Endothelial cell of umbilical vein (primary cell): ENCODE measurements at regions not wholly inside any gene's neighbourhood (a gene's known extent, or its start where the extent isn't known, plus 50 kb on each side); places are given as distances from the start of the nearest gene placed in this dataset.

ENCODE experiments used
- BruUV-seq: library from RNA; stranded (reverse); fragments of 400-500 nt; replicated peaks from 2 replicates; lab custom pipeline; 2021; lab: Mats Ljungman, UMichigan
- CTCF ChIA-PET: fragments of 300-600, 350-600 bp; sonication (Branson Sonifier 250); formaldehyde crosslinking; loops from one replicate; lab custom pipeline; 2021; ENCODE audit warnings: antibody characterized with exemption, inconsistent platforms; lab: Charles Lee
- POLR2A ChIA-PET: fragments of 300-600, 350-600 bp; sonication (Branson Sonifier 250); formaldehyde crosslinking; loops from one replicate; lab custom pipeline; 2021; ENCODE audit warnings: antibody characterized with exemption, inconsistent platforms; lab: Charles Lee
- DNase-seq: peaks from one replicate; pipeline ENCODE4 v3.0.0-alpha.2; 2011; ENCODE audit warnings: low read depth, low spot score
- FAIRE-seq: peaks from 2 replicates; lab custom pipeline; 2011; peaks lifted over from hg19 to GRCh38; lab: Jason Lieb, UNC
- H2AFZ ChIP-seq: 2 replicates; pipeline ENCODE4 v1.6.0; 2012; ENCODE audit warnings: low read depth, low read length, control low read depth, inconsistent platforms
- H3K27ac ChIP-seq: 2 replicates; pipeline ENCODE4 v1.5.1; 2011; ENCODE audit warnings: low read depth, mild to moderate bottlenecking, control low read depth, low read length, moderate library complexity; ENCODE audit not compliant: insufficient read depth
- H3K27me3 ChIP-seq, 2 experiments: 2 replicates each; pipeline versions ENCODE4 v1.6.0 to v1.6.1; 2011; ENCODE audit warnings: low read length in 2 of 2, mixed read lengths in 1 of 2; ENCODE audit not compliant: control insufficient read depth in 2 of 2, insufficient read depth in 2 of 2
- H3K36me3 ChIP-seq, 2 experiments: 2 replicates in 1 of 2; 3 replicates in 1 of 2; pipeline ENCODE4 v1.5.1; 2011; ENCODE audit warnings: low read length in 2 of 2, mild to moderate bottlenecking in 1 of 2, moderate library complexity in 1 of 2; ENCODE audit not compliant: control insufficient read depth in 2 of 2, insufficient read depth in 2 of 2; ENCODE audit errors: extremely low read depth in 1 of 2
- H3K4me1 ChIP-seq: 3 replicates; pipeline ENCODE4 v1.5.1; 2011; ENCODE audit warnings: mild to moderate bottlenecking, low read length; ENCODE audit not compliant: control insufficient read depth, insufficient read depth; ENCODE audit errors: extremely low read depth
- H3K4me2 ChIP-seq: 2 replicates; pipeline ENCODE4 v1.6.1; 2011; ENCODE audit warnings: low read length, control low read depth, mixed read lengths; ENCODE audit not compliant: insufficient read depth
- H3K4me3 ChIP-seq, 3 experiments: fragments of 200-600 bp in 1 of 3; sonication (generic), shearing (Covaris generic) in 1 of 3; replicated peaks in 1 of 3; 2 replicates each; pipeline ENCODE4 v1.5.1; 2011 to 2016; ENCODE audit warnings: control low read depth in 3 of 3, low read length in 3 of 3, mild to moderate bottlenecking in 2 of 3, inconsistent platforms in 1 of 3, low read depth in 1 of 3, moderate library complexity in 1 of 3; ENCODE audit not compliant: insufficient read depth in 1 of 3
- H3K79me2 ChIP-seq: 2 replicates; pipeline ENCODE4 v1.6.0; 2012; ENCODE audit warnings: low read length, inconsistent platforms; ENCODE audit not compliant: control insufficient read depth, insufficient read depth
- H3K9ac ChIP-seq: replicated peaks from 2 replicates; pipeline ENCODE3; 2011; ENCODE audit warnings: low read length, control low read depth; ENCODE audit not compliant: insufficient read depth; ENCODE audit errors: extremely low read depth
- H3K9me1 ChIP-seq: replicated peaks from 3 replicates; pipeline ENCODE4 v1.6.0; 2011; ENCODE audit warnings: mild to moderate bottlenecking, low read length; ENCODE audit not compliant: control insufficient read depth, insufficient read depth; ENCODE audit errors: extremely low read depth
- H3K9me3 ChIP-seq: replicated peaks from 2 replicates; pipeline ENCODE4 v1.5.1; 2012; ENCODE audit warnings: low read length, inconsistent platforms; ENCODE audit not compliant: control insufficient read depth, insufficient read depth
- H4K20me1 ChIP-seq: replicated peaks from 2 replicates; pipeline ENCODE3; 2011; ENCODE audit warnings: mild to moderate bottlenecking, low read length; ENCODE audit not compliant: control insufficient read depth, insufficient read depth; ENCODE audit errors: extremely low read depth
- EZH2 ChIP-seq: IDR thresholded peaks from 2 replicates; pipeline ENCODE4 v1.6.1; 2012; ENCODE audit warnings: borderline replicate concordance, low read depth, mild to moderate bottlenecking, moderate library complexity, low read length, inconsistent platforms; ENCODE audit not compliant: severe bottlenecking
- FOS ChIP-seq: IDR thresholded peaks from 2 replicates; pipeline ENCODE4 v1.6.1; 2011; ENCODE audit warnings: mild to moderate bottlenecking, low read length, moderate library complexity, borderline replicate concordance; ENCODE audit not compliant: insufficient read depth
- JUN ChIP-seq: IDR thresholded peaks from 2 replicates; pipeline ENCODE4 v1.6.1; 2011; ENCODE audit warnings: borderline replicate concordance, low read depth; ENCODE audit not compliant: insufficient read length, insufficient read depth
- POLR2A ChIP-seq: IDR thresholded peaks from 2 replicates; pipeline ENCODE4 v1.6.1; 2012; ENCODE audit warnings: low read depth, mild to moderate bottlenecking, control low read depth, low read length
- POLR2AphosphoS5 ChIP-seq: IDR thresholded peaks from 2 replicates; pipeline ENCODE4 v1.6.1; 2012; ENCODE audit warnings: low read depth, mild to moderate bottlenecking, control low read depth, low read length, moderate library complexity; ENCODE audit not compliant: insufficient read depth
- dilution Hi-C: fragments of 300-500 bp; cut with MboI; formaldehyde crosslinking; loops from one replicate; pipeline ENCODE4 v1.15.0; 2019; ENCODE audit warnings: low sequenced_read_pairs; ENCODE audit not compliant: extremely low pct_ligation_motif_present
- intact Hi-C: fragments of 100-400 bp; cut with micrococcal nuclease; formaldehyde crosslinking; loops from one replicate; pipeline ENCODE4 v1.10.0; 2022
- TF ChIP-seq, protein P1 (sequence below), 2 donors: IDR thresholded peaks; 1 replicate in 1 of 2; 2 replicates in 1 of 2; pipeline ENCODE4 v1.5.1; 2011; ENCODE audit warnings: low read length in 2 of 2, mild to moderate bottlenecking in 2 of 2, moderate library complexity in 2 of 2, control low read depth in 1 of 2, inconsistent platforms in 1 of 2, low read depth in 1 of 2; ENCODE audit not compliant: insufficient read depth in 1 of 2; ENCODE audit errors: extremely low read depth in 1 of 2

DNA sequence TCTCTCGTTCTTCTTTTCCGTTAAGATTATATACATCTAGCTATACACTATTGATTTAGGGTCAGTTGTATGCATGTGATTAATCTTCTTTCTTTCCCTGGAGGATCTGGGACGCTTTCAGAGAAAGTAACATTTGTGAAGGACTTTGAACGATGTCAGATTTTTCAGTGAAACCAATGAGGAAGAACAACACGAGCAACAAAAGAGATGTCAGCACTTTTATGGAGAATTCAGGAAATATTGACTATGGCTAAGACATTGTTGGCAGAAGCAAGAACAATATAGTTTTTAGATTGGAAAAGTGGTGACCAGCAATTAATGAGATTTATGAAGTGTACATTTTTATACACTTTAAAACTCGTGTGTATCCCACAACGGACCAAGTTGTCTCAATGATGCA lies 355.5 kb downstream of the TGFB2 start:
- ChIA-PET POLR2A (no interaction called here), CTCF (no interaction called here)
- no peaks in the 10 kb centered on the region for H3K9me3 ChIP-seq
- H3K27ac ChIP-seq: no peak overlapping the region
- TF ChIP-seq, protein P1, sequence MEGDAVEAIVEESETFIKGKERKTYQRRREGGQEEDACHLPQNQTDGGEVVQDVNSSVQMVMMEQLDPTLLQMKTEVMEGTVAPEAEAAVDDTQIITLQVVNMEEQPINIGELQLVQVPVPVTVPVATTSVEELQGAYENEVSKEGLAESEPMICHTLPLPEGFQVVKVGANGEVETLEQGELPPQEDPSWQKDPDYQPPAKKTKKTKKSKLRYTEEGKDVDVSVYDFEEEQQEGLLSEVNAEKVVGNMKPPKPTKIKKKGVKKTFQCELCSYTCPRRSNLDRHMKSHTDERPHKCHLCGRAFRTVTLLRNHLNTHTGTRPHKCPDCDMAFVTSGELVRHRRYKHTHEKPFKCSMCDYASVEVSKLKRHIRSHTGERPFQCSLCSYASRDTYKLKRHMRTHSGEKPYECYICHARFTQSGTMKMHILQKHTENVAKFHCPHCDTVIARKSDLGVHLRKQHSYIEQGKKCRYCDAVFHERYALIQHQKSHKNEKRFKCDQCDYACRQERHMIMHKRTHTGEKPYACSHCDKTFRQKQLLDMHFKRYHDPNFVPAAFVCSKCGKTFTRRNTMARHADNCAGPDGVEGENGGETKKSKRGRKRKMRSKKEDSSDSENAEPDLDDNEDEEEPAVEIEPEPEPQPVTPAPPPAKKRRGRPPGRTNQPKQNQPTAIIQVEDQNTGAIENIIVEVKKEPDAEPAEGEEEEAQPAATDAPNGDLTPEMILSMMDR (IDR thresholded peaks at IDR 0.05; ENCODE audit: extremely low read depth in 1 of 2, insufficient read depth in 1 of 2, low read depth in 1 of 2, low read length in 2 of 2): no peak
- no peak for TF ChIP-seq EZH2
- TF ChIP-seq POLR2A: no peak
- no peaks in the 10 kb centered on the region for H3K27me3 ChIP-seq
- H3K36me3 ChIP-seq: no peaks in the 10 kb centered on the region
- H2AFZ ChIP-seq: no peak overlapping the region
- H3K4me2 ChIP-seq: no peak overlapping the region
- BruUV-seq: no TSS peak
- no peaks in the 10 kb centered on the region for H4K20me1 ChIP-seq
- intact Hi-C loops (loop anchor here (10.0 kb wide), 2 partner anchors 176 to 574 kb away; no protein-coding TSS in a partner anchor), dilution Hi-C loops (no loop called here)
- H3K4me3 ChIP-seq: no peak overlapping the region
- no peaks in the 10 kb centered on the region for H3K9me1 ChIP-seq
- FAIRE-seq: no peak
- no peak overlapping the region for H3K9ac ChIP-seq
- H3K4me1 ChIP-seq: peaks cover 11% of the 10 kb centered on the region
- H3K79me2 ChIP-seq: no peaks in the 10 kb centered on the region
- DNase-seq: no peak

DNA sequence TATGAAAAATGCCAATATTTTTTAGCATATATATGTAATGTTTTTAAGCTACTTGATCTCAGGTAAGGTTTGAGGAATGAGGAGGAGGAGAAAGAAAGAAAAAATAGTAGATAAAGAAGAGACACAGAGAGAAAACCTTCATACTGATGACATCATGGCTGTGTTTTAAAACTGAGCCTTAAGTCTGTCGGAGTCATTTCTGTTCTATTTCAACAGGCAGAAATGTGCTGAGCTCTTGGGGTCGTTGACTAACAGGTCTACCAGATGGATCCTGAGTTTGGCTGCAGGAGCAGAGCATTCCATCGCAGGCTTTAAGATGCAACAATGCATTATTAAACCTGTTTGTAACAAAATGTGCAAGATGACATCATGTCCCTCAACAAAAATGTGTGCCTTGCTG lies 356.0 kb downstream of the TGFB2 start:
- Histone ChIP-seq H3K9me1 (no peaks in the 10 kb centered on the region), H3K9ac (no peak overlapping the region), H2AFZ (no peak overlapping the region), H3K9me3 (no peaks in the 10 kb centered on the region), H3K4me3 (no peak overlapping the region), H3K27me3 (no peaks in the 10 kb centered on the region), H3K27ac (no peak overlapping the region), H3K79me2 (no peaks in the 10 kb centered on the region), H3K4me1 (peaks cover 16% of the 10 kb centered on the region), H3K4me2 (no peak overlapping the region), H4K20me1 (no peaks in the 10 kb centered on the region), H3K36me3 (no peaks in the 10 kb centered on the region)
- FAIRE-seq: no peak
- intact Hi-C loops (loop anchor here (10.0 kb wide), 2 partner anchors 176 to 574 kb away; no protein-coding TSS in a partner anchor), dilution Hi-C loops (no loop called here)
- BruUV-seq: no TSS peak
- ChIA-PET CTCF (no interaction called here), POLR2A (no interaction called here)
- TF ChIP-seq FOS (no peak), POLR2AphosphoS5 (no peak), JUN (no peak)
- DNase-seq: no peak
